Muscle of arm (tissue), 1 donor: ENCODE measurements at regions not wholly inside any gene's neighbourhood (a gene's known extent, or its start where the extent isn't known, plus 50 kb on each side); places are given as distances from the start of the nearest gene placed in this dataset.

ENCODE experiments used
- DNase-seq: peaks from one replicate; pipeline ENCODE4 v3.0.0-alpha.2; 2013

DNA sequence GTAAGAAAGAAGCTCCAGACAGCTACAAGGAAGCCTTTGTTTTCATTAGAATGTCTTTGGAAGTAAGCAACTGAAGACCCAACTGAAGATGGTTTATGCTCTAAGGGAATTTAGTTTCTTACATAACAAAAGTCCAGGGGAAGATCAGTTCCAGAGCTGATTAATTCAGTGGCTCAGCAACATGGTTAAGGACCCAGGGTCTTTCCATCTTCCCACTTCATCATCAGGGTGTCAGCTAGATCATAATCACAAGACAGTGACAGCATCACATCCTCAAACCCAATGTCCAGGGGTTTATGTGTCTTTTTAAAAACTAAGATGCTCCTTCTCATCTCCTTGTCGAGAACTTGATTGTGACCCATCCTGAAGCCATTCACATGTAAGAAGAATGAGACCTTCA lies 119.7 kb upstream of the PRDM1 start:
- DNase-seq, result no peak

DNA sequence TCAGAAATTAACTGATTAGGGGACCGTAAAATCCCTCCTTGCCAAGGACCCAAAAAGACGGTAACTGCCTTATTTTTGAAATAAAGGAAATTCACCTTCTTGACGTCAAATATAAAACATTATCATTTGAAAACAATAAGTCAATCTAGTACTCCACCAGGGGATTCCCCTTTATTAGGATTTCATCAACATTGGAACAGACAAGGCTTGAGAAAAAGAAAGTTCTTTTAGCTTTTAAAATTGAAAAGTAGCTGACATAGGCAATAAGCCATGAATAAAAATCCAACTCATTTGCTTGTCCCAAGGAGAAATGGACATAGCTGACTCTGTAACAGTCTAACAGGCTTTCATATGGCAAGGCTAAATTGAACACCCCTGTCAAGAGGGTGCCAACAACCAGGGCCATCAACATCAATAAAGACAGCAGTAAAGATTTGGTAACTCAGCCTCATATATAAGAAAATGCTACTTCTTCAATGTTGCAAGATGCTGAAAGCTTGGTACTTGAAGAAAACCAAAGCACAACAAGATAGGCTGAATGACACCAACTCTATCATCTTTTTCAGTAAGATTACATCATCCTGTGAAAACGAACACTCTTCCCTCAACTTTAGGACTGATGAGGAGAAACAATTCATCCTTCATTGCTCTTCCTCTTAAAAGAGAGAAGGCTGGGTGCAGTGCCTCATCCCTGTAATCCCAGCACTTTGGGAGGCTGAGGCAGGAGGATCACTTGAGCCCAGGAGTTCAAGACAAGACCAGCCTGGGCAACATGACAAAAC lies 121.0 kb upstream of the PRDM1 start:
- no peak for DNase-seq

DNA sequence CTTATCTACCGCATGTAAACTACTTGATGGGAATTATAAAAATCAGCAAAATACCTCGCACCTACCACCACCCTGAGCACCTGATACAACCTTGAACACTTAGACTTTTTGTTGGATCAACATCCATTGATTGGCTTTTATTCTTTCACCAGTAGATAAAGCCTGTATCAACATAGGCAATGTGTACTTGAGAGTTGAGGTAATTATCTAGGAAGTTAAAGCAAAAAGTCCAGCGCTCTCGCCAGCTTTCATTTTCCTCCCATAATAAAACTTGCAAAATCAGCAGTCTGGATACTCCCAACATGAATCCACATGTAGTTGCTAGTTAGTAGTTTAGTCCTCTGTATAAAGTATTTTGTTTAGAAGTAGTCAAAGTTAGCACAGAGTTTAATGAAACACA lies 132.0 kb upstream of the PRDM1 start:
- no peak for DNase-seq

DNA sequence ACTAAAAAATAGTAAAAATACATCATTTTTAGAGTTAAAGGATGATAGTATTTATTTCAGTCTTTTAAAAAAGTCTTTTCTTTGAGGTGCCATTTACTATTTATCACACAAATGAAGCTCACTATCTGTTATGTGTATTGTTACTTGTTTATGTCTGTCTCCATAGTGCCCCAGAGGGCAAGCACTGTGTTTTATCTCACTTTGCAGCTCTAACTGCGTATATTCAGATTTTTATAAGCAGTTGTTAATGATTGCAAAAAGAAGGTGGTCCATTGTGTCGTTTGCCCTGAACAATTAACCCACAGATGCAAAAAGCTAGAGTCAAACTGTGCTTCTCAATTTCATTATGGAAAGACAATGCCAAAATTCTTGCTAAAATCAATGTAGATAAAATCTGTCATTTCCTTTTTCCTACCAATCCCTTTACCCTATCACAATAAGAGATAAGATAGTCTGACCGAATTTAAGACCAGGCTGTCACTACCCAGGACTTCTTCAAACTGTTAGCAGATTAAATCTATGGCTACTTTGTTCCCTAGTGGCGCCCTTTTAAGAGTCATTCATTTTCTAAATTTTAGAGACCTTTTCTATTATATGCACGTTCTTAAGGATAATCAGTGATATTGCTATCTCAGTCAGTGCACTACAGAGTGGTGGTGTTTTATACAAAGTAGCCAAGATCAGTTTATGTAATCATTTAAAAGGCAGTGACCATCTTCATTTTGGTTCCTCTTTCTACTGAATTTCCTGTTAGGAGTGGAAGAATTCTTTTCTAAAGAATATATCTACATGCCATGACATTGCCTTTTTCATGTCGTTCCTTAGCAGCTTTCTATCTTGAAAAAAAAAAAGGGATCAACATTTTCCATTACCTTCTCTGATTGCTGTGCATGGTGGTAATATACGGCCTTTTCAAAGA lies 133.1 kb upstream of the PRDM1 start:
- DNase-seq, result no peak

DNA sequence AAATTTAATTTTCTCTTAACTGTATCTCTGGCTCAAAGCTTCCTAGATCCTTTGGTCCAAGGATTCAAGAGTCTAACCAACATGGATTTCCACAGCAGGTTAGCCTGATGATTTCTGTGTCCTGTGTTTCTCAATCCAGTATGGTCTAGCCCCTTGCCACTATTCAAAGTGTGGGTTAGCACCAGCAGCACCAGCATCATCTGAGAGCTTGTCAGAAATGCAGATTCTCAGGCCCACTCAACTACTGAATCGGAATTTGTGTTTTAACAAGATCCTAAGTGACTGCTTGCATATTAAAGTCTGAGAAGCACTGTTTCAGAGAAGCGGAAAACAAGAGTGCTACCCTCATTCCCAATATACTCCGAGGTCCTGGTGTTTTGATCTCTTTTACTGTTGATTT lies 133.8 kb upstream of the PRDM1 start:
- no peak for DNase-seq

DNA sequence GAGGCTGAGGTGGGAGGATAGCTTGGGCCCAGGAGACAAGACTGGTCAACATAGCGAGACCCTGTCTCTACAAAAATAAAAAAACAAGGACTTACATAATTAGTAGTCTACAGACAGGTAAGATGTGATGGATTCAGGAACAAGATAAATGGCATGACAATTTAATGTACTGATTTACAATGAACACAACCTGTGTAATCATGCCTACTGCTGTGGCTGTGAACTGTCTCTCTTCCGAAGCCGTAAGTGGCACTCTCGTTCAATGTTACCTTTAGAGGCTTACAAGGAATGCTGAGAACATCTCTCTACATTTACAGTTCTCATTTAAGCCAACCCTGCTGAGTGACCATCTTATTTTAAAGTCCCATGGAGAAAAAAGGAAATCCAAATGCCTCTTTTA lies 134.8 kb upstream of the PRDM1 start:
- no peak for DNase-seq

DNA sequence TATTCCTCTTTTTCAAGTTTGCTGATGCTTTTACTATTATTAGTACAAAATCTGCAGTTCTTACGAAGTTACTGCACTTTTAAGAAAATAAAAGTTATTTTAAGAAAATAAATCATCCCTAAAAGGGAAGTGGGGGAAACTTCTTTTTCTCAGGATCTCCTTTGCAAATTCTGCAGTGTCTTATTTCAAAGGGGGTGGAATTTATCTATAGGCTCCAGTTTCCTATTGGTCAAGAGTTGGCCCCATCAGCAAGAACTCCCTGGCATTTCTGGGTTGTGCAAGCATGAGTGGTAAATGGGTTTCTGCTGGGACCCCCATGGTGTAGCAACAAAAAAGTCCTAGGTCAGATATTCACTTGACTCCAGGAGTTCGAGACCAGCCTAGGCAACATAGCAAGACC lies 136.3 kb upstream of the PRDM1 start:
- DNase-seq, result no peak

DNA sequence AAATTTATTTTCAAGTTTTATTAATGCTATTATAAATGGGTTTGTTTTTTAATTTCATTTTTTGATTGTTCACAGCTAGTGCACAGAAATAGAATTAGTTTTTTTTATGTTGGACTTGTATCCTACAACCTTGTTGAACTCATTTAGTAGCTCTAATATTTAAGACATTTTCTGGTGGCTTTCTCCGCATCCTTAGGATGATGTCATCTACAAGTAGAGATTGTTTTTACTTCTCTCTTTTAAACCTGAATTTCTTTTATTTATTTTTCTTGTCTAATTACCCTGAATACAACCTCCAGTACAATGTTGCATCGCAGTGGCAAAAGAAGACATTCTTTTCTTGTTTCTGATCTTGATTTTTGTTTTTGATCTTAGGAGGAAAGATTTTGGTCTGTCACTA lies 142.6 kb upstream of the PRDM1 start:
- DNase-seq, result no peak

DNA sequence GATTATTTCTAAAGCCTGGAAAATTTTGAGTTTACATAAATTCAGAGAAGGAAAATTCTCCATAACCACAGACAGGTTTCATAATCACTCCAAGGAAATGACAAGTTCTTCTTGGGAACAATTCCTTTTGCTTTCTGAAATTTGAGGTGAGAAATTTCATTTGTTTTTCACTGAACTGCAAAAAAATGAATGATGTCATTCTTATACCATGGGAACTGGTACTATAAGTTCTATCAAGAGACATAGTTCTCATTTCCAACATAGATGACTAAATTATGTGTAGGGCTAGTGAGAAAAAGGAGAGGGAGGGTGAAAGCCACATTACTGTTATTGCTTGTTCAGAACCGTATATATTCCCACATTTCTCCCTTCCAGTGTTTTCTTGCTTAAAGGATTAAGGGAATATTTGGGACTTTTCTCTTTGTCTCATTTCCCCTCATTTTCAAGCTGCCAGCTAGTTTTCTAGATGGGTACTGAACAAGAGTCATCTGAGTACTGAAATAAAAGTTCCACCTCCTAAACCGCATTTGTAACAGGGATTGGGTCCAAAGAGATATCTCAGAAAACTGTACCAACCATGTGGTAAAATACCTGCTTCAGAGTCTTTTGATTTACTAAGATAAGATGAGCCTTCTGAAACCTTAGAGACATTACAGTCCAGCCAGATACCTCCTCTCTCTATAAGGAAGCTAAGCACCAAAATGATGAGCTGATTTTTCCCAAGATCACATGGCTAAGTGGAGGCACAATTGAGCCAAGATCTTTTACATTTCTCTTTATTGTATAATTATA lies 144.3 kb upstream of the PRDM1 start:
- no peak for DNase-seq

DNA sequence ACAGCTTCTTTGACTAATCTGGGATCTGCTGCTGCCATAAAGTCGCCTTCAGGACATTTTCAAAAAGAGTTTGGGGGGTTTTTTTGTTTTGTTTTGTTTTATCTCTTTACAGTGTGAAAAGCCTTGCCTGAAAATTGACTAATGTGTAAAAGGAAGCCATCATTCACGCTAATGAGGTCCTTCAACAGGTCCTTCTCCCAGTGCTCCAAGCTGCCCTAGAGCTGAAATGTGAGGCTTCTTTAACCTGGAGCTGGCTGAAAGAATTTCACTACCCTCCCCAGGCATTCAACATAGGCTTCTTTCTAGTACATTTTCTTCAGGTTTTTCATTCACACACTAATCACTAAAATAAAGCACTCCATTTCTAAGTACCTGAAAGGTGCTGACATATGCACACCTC lies 145.1 kb upstream of the PRDM1 start:
- no peak for DNase-seq

DNA sequence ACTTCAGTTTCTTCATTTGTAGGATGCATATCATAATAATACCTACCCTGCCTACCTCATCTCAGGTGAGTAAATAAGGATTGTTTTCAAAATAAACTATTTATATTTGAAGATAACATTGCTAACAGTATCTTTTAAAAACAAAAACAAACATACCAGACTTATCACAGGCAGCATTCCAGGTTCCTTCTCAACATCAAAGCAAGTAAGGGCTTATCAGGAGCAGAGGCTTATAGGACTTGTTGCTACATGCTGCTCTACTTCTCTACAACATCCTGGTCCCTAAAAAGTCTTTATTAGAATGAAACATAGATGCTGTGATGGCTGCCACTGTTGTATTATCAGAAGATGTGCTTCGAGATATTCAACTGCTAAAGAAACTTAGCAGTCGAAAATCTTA lies 149.2 kb upstream of the PRDM1 start:
- DNase-seq, result no peak

DNA sequence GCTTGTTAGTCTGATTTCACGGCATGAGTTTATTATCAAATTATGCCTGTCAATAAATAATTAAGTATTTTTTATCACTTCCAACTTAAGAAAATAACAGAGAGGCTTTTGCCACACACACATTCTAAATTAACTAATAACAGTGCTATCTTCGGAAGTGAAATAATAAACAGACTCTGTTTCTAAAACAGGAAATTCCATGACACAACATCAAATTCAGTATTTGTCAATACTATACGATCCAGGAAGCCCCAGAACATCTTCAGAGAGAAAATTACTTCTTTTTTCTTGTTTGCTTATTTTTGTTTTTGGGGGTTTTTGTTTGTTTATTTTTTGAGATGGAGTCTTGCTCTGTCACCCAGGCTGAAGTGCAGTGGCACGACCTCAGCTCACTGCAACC lies 150.7 kb upstream of the PRDM1 start:
- no peak for DNase-seq

DNA sequence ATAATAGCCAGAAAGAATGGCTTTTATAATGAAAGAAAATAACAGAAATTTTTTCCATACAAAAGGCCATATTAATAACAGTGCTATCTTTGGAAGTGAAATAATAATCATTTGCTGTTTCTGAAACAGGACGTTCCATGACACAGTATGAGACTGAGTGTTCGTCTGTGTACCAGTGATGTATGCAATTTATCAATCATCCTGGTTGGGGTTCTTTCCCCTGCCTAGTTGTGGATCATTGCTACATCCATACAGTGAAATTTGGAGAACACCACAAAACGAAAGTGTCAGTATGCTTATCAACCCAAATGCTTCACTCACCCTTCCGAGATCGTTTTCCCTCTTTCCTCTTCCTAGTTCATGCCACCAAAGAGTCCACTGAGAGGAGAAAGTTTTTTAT lies 151.4 kb upstream of the PRDM1 start:
- DNase-seq, result no peak

DNA sequence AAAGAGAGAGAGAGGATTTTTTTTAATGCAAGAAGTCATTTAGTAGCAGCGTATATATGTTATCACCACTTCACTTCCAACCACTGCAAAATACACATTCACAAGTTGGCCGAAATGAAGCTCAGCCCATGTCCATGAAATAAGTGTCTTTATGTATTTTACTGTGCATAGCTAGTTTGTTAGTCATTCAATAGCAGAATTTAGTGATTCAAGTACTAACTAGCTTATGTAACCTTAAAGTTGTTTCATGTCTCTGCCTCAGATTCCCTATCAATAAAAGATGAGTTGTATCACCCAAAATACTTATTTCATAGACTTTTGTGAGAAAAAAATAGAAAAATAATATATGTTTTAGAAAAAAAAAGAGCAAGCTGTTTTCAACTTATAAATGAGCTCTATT lies 153.7 kb upstream of the PRDM1 start:
- DNase-seq, result no peak

DNA sequence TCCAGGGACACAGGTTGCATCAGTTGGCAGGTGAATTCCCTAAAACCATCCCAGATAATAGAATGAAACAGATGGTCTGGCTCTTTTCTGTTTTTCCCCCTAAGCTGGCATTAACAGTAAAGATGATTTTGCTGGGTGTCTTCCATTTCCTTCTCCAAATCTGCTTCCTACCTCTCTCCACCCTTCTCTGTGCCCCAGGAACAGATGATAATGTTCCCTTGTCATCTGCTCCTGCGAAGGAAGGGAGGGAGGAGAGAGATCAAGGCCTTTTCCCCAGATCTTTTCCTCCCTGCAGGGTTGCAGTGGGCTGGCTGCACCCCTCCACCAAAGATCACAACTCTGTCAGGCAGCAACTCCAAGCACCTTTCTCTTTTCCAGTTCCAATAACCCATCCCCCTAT lies 156.5 kb upstream of the PRDM1 start:
- no peak for DNase-seq

DNA sequence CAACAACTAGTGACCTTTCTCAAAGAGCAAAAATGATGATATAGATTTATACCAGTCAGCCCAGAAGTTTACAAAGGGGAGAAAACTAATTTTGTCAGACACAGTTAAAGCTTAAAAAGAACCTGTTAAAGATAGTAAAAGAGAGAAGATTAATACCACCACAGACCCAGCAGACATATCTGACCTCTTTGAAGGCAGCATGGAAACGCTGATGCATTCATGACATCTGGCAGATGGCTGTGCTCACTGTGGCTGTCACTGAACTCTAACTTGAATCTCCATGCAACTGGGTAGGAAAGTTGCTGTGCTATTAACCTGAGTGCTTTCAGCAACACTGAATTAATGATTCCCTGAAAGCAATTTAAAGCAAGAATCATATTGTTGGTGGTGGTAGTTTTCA lies 159.8 kb upstream of the PRDM1 start:
- no peak for DNase-seq

DNA sequence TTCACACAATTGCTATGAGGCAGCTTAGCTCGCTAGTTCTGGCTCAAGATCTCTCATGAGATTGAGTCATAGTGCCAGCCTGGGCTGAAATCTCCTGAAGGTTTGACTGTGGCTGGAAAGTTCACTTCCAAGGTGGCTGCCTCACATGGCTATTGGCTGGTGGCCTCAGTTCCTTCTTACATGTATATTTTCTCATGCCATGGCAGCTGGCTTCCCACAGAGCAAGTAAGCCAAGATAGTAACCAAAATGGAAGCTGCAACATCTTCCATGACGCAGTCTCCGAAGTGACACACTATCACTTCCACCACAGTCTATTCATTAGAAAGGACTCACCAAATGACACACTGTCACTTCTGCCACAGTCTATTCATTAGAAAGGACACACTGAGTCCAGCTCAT lies 160.4 kb upstream of the PRDM1 start:
- no peak for DNase-seq

DNA sequence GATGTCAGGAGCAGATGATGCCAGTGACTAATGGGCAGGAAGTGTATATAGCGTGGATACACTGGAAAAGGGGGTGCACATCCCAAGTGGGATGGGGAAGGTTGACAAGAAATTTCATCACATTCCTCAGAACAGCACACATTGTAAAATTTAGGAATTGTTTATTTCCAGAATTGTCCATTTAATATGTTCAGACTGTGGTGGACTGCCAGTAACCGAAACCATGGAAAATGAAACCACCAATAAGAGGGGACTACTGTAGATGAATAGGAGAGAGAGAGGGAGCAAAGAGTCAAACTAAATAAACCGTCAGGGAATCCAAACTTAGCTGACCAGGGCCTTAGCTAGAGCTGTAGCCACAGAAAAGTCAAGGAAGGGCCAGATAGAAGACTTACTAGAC lies 164.4 kb upstream of the PRDM1 start:
- DNase-seq, result no peak

DNA sequence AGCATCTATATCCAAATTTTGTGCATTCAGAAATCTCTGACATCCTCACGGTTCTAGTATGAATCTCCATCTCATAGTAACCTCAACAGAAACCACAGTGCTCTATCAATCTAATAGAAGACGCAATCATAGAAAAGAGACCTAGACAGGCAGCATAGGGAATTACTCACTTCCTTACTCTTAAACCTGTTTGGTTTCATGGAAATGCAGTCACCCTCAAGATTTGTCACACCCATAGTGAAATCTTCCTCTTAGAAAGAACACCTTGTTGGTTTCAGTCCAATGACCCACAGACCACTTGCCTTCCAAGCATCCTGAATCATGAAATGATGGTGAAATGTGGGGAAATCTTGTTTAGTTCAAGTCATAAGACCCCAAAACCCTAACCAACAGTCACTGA lies 166.1 kb upstream of the PRDM1 start:
- no peak for DNase-seq

DNA sequence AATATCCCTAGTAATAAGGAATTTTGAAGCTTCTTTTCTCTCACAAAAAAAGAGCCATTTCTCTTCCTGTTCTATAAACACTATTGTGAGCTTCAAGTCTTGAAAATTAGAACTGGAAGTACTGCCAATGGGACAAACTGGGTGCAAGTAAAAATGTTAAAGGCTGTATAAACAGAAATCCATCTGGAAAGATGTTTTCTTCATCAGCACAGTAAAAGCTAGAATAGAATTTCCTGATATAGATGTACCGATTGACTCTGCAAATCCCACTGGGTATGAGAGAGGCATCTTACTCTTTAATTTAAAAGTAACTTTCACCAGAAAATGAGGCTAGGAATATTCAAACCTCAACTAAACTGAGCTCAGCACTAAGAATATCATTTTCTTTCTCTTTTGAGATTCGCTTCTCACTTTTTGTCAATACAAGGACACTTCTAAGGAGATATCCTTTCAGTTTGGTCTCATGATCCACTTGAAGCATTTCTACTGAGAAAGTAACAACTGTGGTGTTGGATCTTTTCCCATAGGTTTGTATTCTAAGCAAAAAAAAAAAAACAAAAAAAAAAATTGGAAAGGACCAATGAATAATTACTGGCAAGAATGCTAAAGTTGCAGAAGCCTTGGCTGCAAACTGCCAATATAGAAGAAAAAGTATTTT lies 169.0 kb upstream of the PRDM1 start:
- no peak for DNase-seq

DNA sequence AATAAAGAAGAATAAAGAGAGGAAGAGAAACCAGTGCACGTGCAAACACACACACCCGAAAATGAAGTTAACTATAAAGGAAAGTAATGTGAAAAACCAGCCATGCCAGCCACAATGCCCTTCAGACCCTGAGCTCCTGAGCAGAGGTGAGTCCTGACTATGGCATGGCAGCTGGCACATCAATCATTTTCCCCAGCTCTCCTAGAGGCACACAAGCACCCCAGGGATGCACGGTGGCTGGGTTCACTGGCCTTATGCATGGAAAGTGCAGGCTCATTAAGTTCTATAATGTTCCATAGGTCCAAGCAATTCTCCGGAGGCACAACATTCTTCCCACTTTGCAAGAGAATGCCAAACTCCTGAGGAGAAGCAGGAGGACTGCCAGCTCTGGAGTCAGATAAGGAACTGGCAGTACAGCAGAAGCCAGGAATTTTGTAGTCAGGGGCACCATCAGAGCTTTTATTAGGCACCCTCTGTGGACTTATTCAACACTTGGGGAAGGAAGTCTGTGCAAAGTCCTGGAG lies 175.0 kb upstream of the PRDM1 start:
- DNase-seq, result no peak

DNA sequence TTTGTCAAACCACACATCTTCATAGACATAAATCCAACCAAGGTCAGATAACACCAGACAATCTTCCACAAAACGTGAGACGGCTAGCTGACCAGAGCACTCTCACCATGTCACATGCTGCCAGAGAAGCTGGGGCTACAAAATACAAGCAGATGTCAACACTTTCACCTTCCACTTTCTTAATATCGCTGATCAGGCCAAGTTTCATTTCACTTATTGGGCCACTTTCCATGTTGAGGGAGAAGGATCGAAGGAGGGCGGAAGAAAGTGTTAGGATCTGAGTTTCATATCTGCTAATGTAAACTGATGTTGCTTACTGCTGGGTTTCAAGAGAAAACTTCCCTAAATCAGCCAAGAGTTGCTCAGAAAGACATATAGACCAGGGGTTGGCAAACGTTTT lies 177.0 kb upstream of the PRDM1 start:
- DNase-seq, result no peak
